Activated B cell treated with CpG ODN at 0.5 μM for 24 hours (primary cell): ENCODE measurements at regions not wholly inside any gene's neighbourhood (a gene's known extent, or its start where the extent isn't known, plus 50 kb on each side); places are given as distances from the start of the nearest gene placed in this dataset.

Experiments used
- ATAC-seq: fragments of 200-7000 bp; cut with Tn5 transposase; one replicate; pipeline ENCODE4 v1.10.0; 2021; ENCODE audit warnings: low read depth, mild to moderate bottlenecking, moderate library complexity
- CTCF ChIA-PET: fragments of 350-600 bp; sonication (Branson Sonifier 250); formaldehyde crosslinking; loops from one replicate; lab custom pipeline; 2021; ENCODE audit warnings: antibody characterized with exemption; lab: Charles Lee
- POLR2A ChIA-PET: fragments of 350-600 bp; sonication (Branson Sonifier 250); formaldehyde crosslinking; loops from one replicate; lab custom pipeline; 2021; ENCODE audit warnings: antibody characterized with exemption; lab: Charles Lee
- DNase-seq: peaks from one replicate; pipeline ENCODE4 v3.0.0; 2022
- H3K27ac Mint-ChIP-seq: one replicate; pipeline ENCODE4 v1.8.0; 2020; ENCODE audit warnings: mixed read lengths
- H3K27me3 Mint-ChIP-seq: one replicate; pipeline ENCODE4 v1.8.0; 2021; ENCODE audit warnings: mixed read lengths
- H3K36me3 Mint-ChIP-seq: one replicate; pipeline ENCODE4 v1.8.0; 2021; ENCODE audit warnings: low read depth, mixed read lengths
- H3K4me1 Mint-ChIP-seq: one replicate; pipeline ENCODE4 v1.8.0; 2021; ENCODE audit warnings: mixed read lengths
- H3K4me3 Mint-ChIP-seq: one replicate; pipeline ENCODE4 v1.8.0; 2020; ENCODE audit warnings: mild to moderate bottlenecking, mixed read lengths
- H3K9me3 Mint-ChIP-seq: one replicate; pipeline ENCODE4 v1.8.0; 2020; ENCODE audit warnings: mixed read lengths
- intact Hi-C: fragments of 100-400 bp; cut with micrococcal nuclease; formaldehyde crosslinking; loops from one replicate; pipeline ENCODE4 v1.15.1; 2024
- TF ChIP-seq, protein P1 (sequence below): fragments of 200-600 bp; IDR thresholded peaks from one replicate; pipeline ENCODE4 v1.8.0; 2022; ENCODE audit warnings: antibody characterized with exemption, mild to moderate bottlenecking

DNA sequence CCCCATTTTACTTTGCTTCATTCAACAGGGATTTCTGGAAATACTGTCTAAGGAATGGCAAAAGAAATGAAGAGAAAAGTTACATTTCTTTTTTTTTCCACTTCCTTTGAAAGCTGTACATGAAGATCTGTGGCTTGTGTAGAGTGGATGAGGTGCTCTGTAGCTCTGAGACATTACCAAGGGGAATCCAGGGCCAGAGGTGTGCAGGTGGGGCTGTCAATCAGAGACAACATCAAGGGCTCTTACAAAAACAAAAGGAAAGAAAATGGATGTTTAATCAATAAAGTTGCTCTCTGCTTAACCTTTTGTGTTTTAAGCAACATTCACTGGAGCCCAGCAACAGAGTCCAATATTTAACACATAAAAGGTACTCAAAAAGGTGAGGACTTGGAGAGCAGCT lies 391.1 kb downstream of the TMEM38B start:
- Mint-ChIP-seq H3K27ac (no peak overlapping the region), H3K36me3 (no peaks in the 10 kb centered on the region)
- intact Hi-C loops, result no loop called here

GRCh38 chr9:106092083-106092482 lies 397.7 kb downstream of the TMEM38B start:
- POLR2A ChIA-PET, result no interaction called here

More for the DNA sequence above, 391.1 kb downstream of the TMEM38B start:
- Mint-ChIP-seq H3K4me3 (no peak overlapping the region), H3K4me1 (no peaks in the 10 kb centered on the region), H3K9me3 (peaks cover 4% of the 10 kb centered on the region), H3K27me3 (no peaks in the 10 kb centered on the region)
- CTCF ChIA-PET, result no interaction called here
- DNase-seq (no peak), ATAC-seq (no peak)
- POLR2A ChIA-PET, result no interaction called here
- TF ChIP-seq, protein P1, sequence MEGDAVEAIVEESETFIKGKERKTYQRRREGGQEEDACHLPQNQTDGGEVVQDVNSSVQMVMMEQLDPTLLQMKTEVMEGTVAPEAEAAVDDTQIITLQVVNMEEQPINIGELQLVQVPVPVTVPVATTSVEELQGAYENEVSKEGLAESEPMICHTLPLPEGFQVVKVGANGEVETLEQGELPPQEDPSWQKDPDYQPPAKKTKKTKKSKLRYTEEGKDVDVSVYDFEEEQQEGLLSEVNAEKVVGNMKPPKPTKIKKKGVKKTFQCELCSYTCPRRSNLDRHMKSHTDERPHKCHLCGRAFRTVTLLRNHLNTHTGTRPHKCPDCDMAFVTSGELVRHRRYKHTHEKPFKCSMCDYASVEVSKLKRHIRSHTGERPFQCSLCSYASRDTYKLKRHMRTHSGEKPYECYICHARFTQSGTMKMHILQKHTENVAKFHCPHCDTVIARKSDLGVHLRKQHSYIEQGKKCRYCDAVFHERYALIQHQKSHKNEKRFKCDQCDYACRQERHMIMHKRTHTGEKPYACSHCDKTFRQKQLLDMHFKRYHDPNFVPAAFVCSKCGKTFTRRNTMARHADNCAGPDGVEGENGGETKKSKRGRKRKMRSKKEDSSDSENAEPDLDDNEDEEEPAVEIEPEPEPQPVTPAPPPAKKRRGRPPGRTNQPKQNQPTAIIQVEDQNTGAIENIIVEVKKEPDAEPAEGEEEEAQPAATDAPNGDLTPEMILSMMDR, result no peak

GRCh38 chr9:106102821-106103220 lies 408.5 kb downstream of the TMEM38B start:
- Mint-ChIP-seq H3K9me3 (peaks cover 2% of the 10 kb centered on the region), H3K36me3 (no peaks in the 10 kb centered on the region), H3K27me3 (no peaks in the 10 kb centered on the region), H3K4me1 (peaks cover 23% of the 10 kb centered on the region), H3K27ac (peak overlapping the region; percentile 1), H3K4me3 (no peak overlapping the region)
- ATAC-seq (no peak), DNase-seq (no peak)
- ChIA-PET POLR2A (no interaction called here), CTCF (no interaction called here)
- intact Hi-C loops, result no loop called here
- TF ChIP-seq, protein P1, result no peak

More at GRCh38 chr9:106092083-106092482, 397.7 kb downstream of the TMEM38B start:
- H3K27ac Mint-ChIP-seq, result no peak overlapping the region
- H3K4me1 Mint-ChIP-seq, result no peaks in the 10 kb centered on the region
- H3K4me3 Mint-ChIP-seq, result no peak overlapping the region
- TF ChIP-seq, protein P1, result no peak
- CTCF ChIA-PET, result no interaction called here
- no peak for ATAC-seq
- no peaks in the 10 kb centered on the region for H3K36me3 Mint-ChIP-seq
- no peaks in the 10 kb centered on the region for H3K27me3 Mint-ChIP-seq
- intact Hi-C loops, result no loop called here
- no peak for DNase-seq
- peaks cover 7% of the 10 kb centered on the region for H3K9me3 Mint-ChIP-seq

GRCh38 chr9:106104887-106105286 lies 410.5 kb downstream of the TMEM38B start:
- ATAC-seq (no peak), DNase-seq (no peak)
- intact Hi-C loops, result no loop called here

GRCh38 chr9:106106396-106106795 lies 412.1 kb downstream of the TMEM38B start:
- Mint-ChIP-seq H3K27me3 (no peaks in the 10 kb centered on the region), H3K9me3 (peaks cover 2% of the 10 kb centered on the region), H3K36me3 (no peaks in the 10 kb centered on the region), H3K4me3 (no peak overlapping the region), H3K27ac (no peak overlapping the region), H3K4me1 (peaks cover 27% of the 10 kb centered on the region)
- no peak for ATAC-seq
- intact Hi-C loops, result no loop called here
- POLR2A ChIA-PET, result no interaction called here
- TF ChIP-seq, protein P1, result no peak
- CTCF ChIA-PET, result no interaction called here
- DNase-seq, result no peak

More at GRCh38 chr9:106104887-106105286, 410.5 kb downstream of the TMEM38B start:
- POLR2A ChIA-PET, result no interaction called here
- Mint-ChIP-seq H3K9me3 (peaks cover 2% of the 10 kb centered on the region), H3K4me1 (peaks cover 24% of the 10 kb centered on the region), H3K27me3 (no peaks in the 10 kb centered on the region), H3K4me3 (no peak overlapping the region), H3K27ac (no peak overlapping the region), H3K36me3 (no peaks in the 10 kb centered on the region)
- CTCF ChIA-PET, result interaction anchor here (0.9 kb wide), 1 partner anchor 223 kb away, joined by 3 read pairs; no protein-coding TSS in a partner anchor
- TF ChIP-seq, protein P1, result no peak
